Natural killer cell treated with Interleukin-12 subunit alpha and Interleukin-12 subunit beta and Interleukin-15 and Interleukin-18, amount 100 ng/mL, for 72 hours (primary cell): ENCODE measurements at regions not wholly inside any gene's neighbourhood (a gene's known extent, or its start where the extent isn't known, plus 50 kb on each side); places are given as distances from the start of the nearest gene placed in this dataset.

ENCODE experiments used
- ATAC-seq, 2 donors: fragments of 150-1000 bp; cut with Tn5 transposase in 1 of 2; sonication (Bioruptor Pico), chemical (Tn5 transposase) in 1 of 2; 2 replicates each; pipeline ENCODE4 v1.10.0; 2021
- DNase-seq: peaks from one replicate; pipeline ENCODE4 v3.0.0; 2022; ENCODE audit warnings: low spot score
- H3K27ac Mint-ChIP-seq, 2 donors: 1 replicate in 1 of 2; 2 replicates in 1 of 2; pipeline ENCODE4 v1.8.0; 2022; ENCODE audit warnings: mixed read lengths in 2 of 2, mild to moderate bottlenecking in 1 of 2, moderate library complexity in 1 of 2
- H3K27me3 Mint-ChIP-seq, 2 donors: 1 replicate in 1 of 2; 2 replicates in 1 of 2; pipeline ENCODE4 v1.8.0; 2022; ENCODE audit warnings: mixed read lengths in 2 of 2
- H3K36me3 Mint-ChIP-seq: one replicate; pipeline ENCODE4 v1.8.0; 2022; ENCODE audit warnings: mixed read lengths
- H3K4me1 Mint-ChIP-seq, 2 donors: 1 replicate in 1 of 2; 2 replicates in 1 of 2; pipeline ENCODE4 v1.8.0; 2022; ENCODE audit warnings: low read depth in 2 of 2, mixed read lengths in 2 of 2, mild to moderate bottlenecking in 1 of 2
- H3K4me3 Mint-ChIP-seq: one replicate; pipeline ENCODE4 v1.8.0; 2022; ENCODE audit warnings: mixed read lengths
- H3K9me3 Mint-ChIP-seq: 2 replicates; pipeline ENCODE4 v1.8.0; 2022; ENCODE audit warnings: mixed read lengths

DNA sequence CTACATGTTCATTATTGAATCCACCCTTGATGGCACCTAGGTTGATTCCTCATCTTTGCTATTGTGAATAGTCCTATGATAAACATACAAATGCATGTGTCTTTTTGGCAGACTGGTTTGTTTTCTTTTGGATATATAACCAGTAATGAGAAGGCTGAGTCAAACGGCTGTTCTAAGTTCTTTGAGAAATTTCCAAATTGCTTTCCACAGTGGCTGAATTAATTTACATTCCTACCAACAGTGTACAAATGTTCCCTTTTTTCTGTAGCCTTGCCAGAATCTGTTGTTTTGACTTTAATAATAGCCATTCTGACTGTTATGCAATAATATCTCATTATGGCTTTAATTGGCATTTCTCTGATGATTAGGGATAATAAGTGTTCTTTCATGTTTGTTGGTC is 184.9 kb downstream of the CASP12 start:
- H3K27me3 Mint-ChIP-seq, result no peaks in the 10 kb centered on the region
- H3K4me3 Mint-ChIP-seq, result no peak overlapping the region
- peaks cover 12 to 19% of the 10 kb centered on the region in 2 donors for H3K4me1 Mint-ChIP-seq
- H3K27ac Mint-ChIP-seq, result no peak overlapping the region
- H3K36me3 Mint-ChIP-seq, result peaks cover 10% of the 10 kb centered on the region
- H3K9me3 Mint-ChIP-seq, result peaks cover 3% of the 10 kb centered on the region
- ATAC-seq (no peak), DNase-seq (no peak)

DNA sequence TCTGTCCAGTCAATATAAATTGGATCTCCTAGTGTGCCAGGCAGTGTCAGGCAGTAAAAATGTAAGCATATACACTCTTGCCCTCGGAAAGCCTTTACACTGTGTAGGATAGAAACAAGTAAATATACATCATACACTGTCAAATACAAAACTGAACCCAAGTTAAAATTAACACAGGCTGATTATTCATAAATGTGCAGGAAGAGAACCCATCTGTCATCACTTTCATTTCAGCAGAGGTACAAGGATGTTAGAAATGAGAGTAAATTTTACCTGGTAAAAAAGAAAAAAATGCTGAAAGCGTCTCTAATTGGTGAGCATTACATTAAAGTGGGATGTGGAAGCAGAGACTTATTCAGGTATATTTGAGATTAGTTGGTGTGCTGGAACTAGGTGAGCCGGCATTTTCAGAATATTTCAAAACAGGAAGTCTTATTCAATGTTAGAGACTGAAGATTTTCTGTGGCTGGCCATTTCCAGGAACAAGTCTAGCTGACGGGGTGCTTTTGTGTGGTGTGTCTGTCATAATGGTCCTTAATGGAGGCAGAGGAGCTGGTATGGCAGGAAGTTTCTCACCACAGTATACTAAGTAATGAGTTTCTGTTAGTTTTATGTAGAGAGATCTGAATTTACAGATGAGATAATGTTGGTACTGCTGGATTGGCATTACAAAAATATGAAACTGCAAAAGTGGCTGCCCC is 192.6 kb downstream of the CASP12 start:
- peaks cover 3% of the 10 kb centered on the region for H3K9me3 Mint-ChIP-seq
- H3K4me3 Mint-ChIP-seq, result peak overlapping the region; percentile 81
- H3K4me1 Mint-ChIP-seq, result peaks cover 41 to 58% of the 10 kb centered on the region in 2 donors
- ATAC-seq, result peak; percentile 97 to 98
- peak; percentile 89 for DNase-seq
- H3K27ac Mint-ChIP-seq, result peak overlapping the region; percentile 97
- H3K36me3 Mint-ChIP-seq, result peaks cover 13% of the 10 kb centered on the region
- H3K27me3 Mint-ChIP-seq, result no peaks in the 10 kb centered on the region

DNA sequence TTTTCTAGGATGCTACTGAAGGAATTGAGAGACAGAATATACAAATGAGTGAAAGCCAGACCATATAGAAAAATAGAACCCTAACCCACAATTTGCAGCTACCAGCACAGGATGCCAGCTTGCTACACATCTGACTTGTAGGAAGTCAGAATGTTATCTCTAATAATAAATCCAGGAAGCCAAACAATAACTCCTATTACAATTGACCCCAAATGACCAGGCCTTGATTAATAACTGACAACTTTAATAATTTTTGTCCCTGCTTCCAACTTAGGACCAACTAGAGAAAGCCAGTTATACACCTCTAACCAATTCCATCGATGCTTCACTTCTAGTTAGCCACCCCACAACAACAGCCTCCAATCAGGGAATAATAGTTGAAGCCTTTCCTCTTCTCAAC is 193.4 kb downstream of the CASP12 start:
- peaks cover 40 to 58% of the 10 kb centered on the region in 2 donors for H3K4me1 Mint-ChIP-seq
- peaks cover 13% of the 10 kb centered on the region for H3K36me3 Mint-ChIP-seq
- H3K27ac Mint-ChIP-seq, result peak overlapping the region; percentile 97
- no peak for ATAC-seq
- H3K27me3 Mint-ChIP-seq, result no peaks in the 10 kb centered on the region
- no peak for DNase-seq
- H3K4me3 Mint-ChIP-seq, result peak overlapping the region; percentile 81
- peaks cover 3% of the 10 kb centered on the region for H3K9me3 Mint-ChIP-seq

DNA sequence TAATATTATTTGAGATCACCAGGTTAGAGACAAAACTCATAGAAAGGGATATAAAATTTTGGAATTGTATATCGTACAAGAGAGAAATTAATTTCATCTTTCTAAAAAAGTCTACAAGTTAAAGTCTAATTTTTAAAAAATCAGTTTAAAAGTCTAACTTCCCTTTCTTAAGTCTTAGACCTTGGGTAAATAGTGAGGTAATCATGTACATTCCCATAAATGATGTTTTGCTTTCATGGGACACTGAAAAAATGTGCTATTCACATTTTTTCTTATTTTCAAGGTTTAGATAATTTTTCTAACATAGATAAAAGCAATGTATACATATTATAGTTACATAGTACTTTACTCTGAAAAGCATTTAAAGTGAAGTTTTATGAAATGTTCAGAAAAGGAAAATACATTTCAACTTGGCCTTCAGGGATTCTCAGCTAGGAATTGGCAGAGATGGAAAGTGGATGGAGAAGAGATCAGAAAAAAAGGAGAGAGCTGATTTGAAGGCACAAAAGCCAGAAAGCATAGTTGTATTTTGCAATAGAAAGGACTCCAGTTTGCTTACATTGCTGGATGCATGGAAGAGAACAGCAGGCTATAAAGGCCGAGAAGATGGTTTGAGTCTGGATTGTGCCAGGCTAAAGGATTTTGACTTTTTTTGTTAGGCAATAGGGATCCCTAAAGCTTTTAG is 194.0 kb downstream of the CASP12 start:
- Mint-ChIP-seq H3K4me3 (peak overlapping the region; percentile 81), H3K9me3 (peaks cover 2% of the 10 kb centered on the region), H3K27me3 (no peaks in the 10 kb centered on the region), H3K4me1 (peaks cover 38 to 52% of the 10 kb centered on the region in 2 donors), H3K27ac (peak overlapping the region; percentile 97), H3K36me3 (peaks cover 11% of the 10 kb centered on the region)
- ATAC-seq (no peak), DNase-seq (no peak)

DNA sequence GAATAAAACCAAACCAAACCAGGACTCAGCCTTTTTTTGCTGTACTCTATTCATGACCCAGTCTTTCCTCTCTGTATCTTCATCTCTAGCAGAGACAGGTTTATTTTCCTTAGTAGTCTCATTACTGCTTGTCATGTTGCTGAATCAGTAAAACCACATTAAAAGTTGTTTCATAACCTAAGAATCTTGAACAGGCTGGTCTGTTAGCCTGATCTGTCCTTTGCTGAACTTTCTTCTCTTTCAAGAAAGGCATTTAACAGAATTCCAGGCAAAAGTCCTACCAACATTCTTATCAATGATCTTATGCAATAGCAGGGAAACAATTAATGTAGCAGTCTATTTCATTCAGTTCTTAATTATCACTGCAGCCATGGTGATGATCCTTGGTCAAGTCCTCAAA is 197.7 kb downstream of the CASP12 start:
- H3K4me3 Mint-ChIP-seq, result peak overlapping the region; percentile 32
- H3K4me1 Mint-ChIP-seq, result peaks cover 20 to 29% of the 10 kb centered on the region in 2 donors
- H3K27ac Mint-ChIP-seq, result peak overlapping the region in 1 of 2 donors; percentile 3
- no peaks in the 10 kb centered on the region for H3K9me3 Mint-ChIP-seq
- no peaks in the 10 kb centered on the region for H3K27me3 Mint-ChIP-seq
- ATAC-seq (no peak), DNase-seq (no peak)
- no peaks in the 10 kb centered on the region for H3K36me3 Mint-ChIP-seq

DNA sequence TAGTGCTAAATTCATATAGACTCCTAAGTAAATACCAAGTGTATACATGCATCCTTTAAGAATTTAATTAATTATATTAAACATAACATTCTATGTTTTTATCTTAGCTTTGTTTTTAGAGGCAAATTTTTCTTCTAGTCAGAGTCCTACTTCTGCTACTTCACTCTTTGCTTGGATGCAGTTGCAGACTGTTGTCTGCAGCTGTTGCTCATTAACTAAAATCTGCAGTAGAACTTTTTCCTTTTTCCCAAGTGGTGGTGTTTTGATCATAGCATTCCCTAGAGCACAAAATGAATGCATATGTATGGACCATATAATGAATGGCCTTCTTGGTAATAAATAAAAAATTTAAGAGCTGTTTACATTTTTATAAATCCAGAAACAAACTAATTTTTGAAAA is 198.3 kb downstream of the CASP12 start:
- H3K4me1 Mint-ChIP-seq, result peaks cover 15 to 23% of the 10 kb centered on the region in 2 donors
- no peak overlapping the region for H3K4me3 Mint-ChIP-seq
- no peaks in the 10 kb centered on the region for H3K9me3 Mint-ChIP-seq
- no peak for DNase-seq
- ATAC-seq, result no peak
- H3K27me3 Mint-ChIP-seq, result no peaks in the 10 kb centered on the region
- no peak overlapping the region for H3K27ac Mint-ChIP-seq
- H3K36me3 Mint-ChIP-seq, result no peaks in the 10 kb centered on the region

DNA sequence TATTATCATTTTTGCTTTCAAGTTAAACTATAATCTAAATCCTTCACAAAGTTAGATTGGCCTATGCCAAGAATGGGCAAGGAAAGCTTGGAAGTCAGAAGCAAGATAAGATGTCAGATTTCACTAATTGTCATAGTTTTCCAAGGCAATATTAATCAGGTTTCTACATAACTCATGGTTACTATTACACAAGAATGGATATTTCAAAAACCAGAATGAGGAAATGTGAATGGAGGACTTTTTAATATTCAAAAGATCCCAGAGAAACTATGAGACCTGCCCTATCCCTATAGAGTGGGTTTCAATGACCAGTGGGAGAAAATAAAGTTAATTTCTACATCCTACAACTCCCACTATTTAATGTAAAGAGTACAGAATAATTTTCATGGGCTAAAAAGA is 203.2 kb downstream of the CASP12 start:
- peaks cover 4% of the 10 kb centered on the region for H3K36me3 Mint-ChIP-seq
- ATAC-seq (no peak), DNase-seq (no peak)
- H3K4me3 Mint-ChIP-seq, result no peak overlapping the region
- H3K27me3 Mint-ChIP-seq, result no peaks in the 10 kb centered on the region
- peaks cover 0 to 11% of the 10 kb centered on the region in 2 donors for H3K4me1 Mint-ChIP-seq
- peak overlapping the region in 1 of 2 donors; percentile 38 for H3K27ac Mint-ChIP-seq
- peaks cover 3% of the 10 kb centered on the region for H3K9me3 Mint-ChIP-seq

DNA sequence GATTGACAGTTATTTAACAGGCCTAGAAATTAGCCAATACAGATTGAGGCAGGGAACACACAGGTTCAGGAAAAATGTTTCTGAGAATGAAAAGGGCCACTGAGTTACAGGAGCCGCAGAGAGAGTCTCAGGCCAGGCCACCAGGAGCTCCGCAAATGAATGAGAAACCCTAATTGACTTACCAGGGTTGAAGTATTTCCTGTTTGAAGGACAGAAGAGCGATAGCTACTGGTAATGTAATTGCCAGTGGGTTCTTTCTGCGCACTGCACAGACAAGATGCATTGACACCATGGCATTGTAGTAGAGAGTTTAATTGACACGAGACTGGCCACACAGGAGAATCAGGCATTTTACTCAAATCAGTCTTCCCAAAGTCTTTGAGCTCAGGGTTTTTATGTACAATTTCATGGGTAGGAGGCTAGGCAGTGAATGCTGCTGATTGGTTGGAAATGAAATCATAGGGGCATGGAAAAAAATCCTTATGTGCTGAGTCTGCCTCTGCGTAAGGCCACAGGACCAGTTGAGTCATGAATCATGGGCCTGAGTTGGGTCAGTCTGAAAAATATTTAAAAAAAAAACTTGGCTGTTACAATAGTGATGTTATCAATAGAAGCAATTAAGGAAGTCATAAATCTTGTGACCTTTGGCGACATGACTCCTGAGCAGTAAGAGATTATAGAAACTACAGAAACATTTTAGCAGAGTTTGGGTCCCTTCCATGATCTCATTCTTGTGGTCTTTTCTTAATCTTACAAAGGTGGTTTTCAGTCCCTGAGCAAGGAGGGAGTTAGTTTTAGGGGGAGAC is 203.8 kb downstream of the CASP12 start:
- DNase-seq (no peak), ATAC-seq (no peak)
- Mint-ChIP-seq H3K36me3 (peaks cover 4% of the 10 kb centered on the region), H3K9me3 (peaks cover 3% of the 10 kb centered on the region), H3K27ac (peak overlapping the region in 1 of 2 donors; percentile 38), H3K27me3 (no peaks in the 10 kb centered on the region), H3K4me1 (peaks cover 0 to 11% of the 10 kb centered on the region in 2 donors), H3K4me3 (no peak overlapping the region)

DNA sequence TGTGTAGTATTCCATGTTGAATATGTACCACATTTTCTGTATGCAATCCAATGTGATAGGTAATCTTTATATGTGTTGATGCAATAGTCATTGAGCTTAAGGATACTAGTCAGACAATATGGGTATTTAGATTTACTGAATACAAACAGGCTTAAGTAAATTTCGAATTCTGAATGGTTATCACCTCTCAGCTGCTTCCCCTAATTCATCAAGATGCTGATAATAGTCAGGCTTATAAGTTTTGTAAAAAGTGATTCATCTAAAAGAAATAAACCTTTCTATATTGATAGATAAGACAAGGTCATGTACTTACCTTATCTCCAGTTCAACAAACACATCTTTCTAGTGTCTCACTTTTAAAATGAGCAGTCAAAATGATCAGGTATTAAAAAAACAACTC is 205.5 kb downstream of the CASP12 start:
- peaks cover 4% of the 10 kb centered on the region for H3K36me3 Mint-ChIP-seq
- no peaks in the 10 kb centered on the region for H3K27me3 Mint-ChIP-seq
- peaks cover 3% of the 10 kb centered on the region for H3K9me3 Mint-ChIP-seq
- ATAC-seq, result no peak
- peaks cover 5 to 21% of the 10 kb centered on the region in 2 donors for H3K4me1 Mint-ChIP-seq
- peak overlapping the region in 1 of 2 donors; percentile 68 for H3K27ac Mint-ChIP-seq
- H3K4me3 Mint-ChIP-seq, result no peak overlapping the region
- no peak for DNase-seq

DNA sequence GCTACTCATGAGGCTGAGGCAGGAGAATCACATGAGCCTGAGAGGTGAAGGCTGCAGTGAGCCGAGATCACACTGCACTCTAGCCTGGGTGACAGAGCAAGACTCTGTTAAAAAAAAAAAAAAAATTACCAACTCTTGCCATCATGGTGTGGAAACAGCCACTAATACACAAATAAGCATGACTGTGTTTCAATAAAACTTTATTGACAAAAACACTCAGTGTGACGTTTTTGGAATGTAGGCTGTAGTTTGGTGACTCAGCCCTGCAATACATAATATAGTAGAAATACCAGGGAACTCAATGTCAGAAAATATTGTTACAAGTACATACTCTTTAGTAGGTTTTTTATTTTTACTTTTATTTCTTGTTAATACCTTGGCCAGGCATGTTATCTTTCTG is 207.1 kb downstream of the CASP12 start:
- peak overlapping the region in 1 of 2 donors; percentile 62 for H3K27ac Mint-ChIP-seq
- peaks cover 5 to 21% of the 10 kb centered on the region in 2 donors for H3K4me1 Mint-ChIP-seq
- ATAC-seq, result no peak
- H3K4me3 Mint-ChIP-seq, result no peak overlapping the region
- no peaks in the 10 kb centered on the region for H3K27me3 Mint-ChIP-seq
- DNase-seq, result no peak
- H3K9me3 Mint-ChIP-seq, result peaks cover 3% of the 10 kb centered on the region
- H3K36me3 Mint-ChIP-seq, result peaks cover 8% of the 10 kb centered on the region

DNA sequence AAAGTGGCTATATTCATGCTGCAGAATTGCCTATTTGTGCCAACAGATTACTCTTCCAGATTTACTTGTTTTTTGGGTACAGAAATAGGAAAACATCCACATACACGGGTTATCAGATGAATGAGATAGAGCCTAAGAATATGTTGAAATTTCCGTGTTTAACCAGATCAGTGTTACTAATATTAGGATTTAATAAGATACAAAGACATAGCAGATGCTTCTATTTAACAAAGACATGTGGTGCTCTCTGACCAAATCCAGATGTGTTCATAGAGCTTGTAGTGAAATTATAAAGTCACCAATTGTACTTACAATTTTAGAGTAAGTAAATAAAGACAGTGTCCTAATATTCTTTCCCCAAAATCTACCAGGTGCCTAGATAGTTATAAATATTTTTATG is 208.0 kb downstream of the CASP12 start:
- peaks cover 10% of the 10 kb centered on the region for H3K36me3 Mint-ChIP-seq
- H3K9me3 Mint-ChIP-seq, result peaks cover 3% of the 10 kb centered on the region
- H3K4me1 Mint-ChIP-seq, result peaks cover 7 to 21% of the 10 kb centered on the region in 2 donors
- DNase-seq (no peak), ATAC-seq (no peak)
- H3K27me3 Mint-ChIP-seq, result no peaks in the 10 kb centered on the region
- no peak overlapping the region for H3K27ac Mint-ChIP-seq
- H3K4me3 Mint-ChIP-seq, result no peak overlapping the region

DNA sequence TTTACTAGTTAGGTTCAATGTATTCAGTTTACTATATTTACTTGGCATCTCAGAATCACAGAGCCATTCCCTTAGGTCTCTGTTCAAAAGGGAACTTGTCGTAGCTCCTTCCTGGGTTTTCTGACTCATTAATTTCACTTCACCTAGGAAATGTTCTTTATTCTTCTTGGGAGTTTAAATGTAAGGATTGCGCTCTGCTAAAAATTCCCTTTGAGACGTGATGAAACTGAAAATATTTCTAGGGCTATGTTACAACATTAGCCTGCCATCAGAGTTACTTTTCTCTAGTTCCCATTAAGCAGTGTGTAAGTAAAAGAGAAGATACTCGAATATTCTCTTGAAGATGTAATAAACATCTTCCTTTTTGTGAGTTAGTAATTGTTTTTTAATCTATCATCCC is 209.5 kb downstream of the CASP12 start:
- H3K27ac Mint-ChIP-seq, result peak overlapping the region in 1 of 2 donors; percentile 16
- H3K9me3 Mint-ChIP-seq, result no peaks in the 10 kb centered on the region
- no peaks in the 10 kb centered on the region for H3K27me3 Mint-ChIP-seq
- H3K36me3 Mint-ChIP-seq, result peaks cover 13% of the 10 kb centered on the region
- DNase-seq (no peak), ATAC-seq (no peak)
- no peak overlapping the region for H3K4me3 Mint-ChIP-seq
- peaks cover 11 to 15% of the 10 kb centered on the region in 2 donors for H3K4me1 Mint-ChIP-seq

DNA sequence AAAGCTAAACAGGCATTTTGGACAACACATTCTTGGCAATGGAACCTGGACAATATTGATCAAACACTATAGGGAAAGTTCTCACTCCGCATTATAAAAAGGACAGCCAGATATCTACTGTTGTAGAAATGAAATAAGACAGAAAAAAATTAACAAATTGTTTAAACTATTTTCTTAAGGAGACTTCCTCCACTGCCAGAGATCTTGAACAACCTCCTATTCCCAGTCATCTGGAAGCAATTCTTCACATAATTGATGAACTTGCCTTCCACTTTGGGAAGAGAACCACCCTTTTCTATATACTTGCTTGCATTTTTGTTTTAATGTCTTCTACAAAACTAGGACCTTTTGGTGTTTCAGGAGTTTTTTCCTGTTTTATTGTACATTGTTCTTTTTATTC is 216.1 kb downstream of the CASP12 start:
- DNase-seq (no peak), ATAC-seq (no peak)
- Mint-ChIP-seq H3K27ac (no peak overlapping the region), H3K4me3 (no peak overlapping the region), H3K4me1 (peaks cover 8 to 15% of the 10 kb centered on the region in 2 donors), H3K9me3 (no peaks in the 10 kb centered on the region), H3K27me3 (no peaks in the 10 kb centered on the region), H3K36me3 (peaks cover 13% of the 10 kb centered on the region)

DNA sequence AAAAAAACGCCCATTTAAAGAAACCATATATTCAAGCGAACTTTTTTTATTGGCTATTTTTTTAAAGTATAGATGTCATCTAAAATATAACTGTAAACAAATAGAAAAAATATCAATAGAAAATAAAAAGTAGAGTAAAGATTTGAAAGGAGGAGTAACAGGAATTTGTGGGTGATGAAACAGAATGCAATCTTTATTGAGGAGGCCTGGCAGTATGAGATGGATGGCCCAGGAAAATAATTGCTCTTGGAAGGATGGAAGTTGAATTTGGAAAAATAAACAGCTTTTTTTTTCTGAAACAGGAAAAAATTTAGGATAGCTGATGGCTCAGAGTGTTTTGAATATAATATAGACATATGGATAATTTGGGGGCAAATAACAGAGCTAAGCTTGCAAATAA is 219.0 kb downstream of the CASP12 start:
- Mint-ChIP-seq H3K27me3 (no peaks in the 10 kb centered on the region), H3K9me3 (peaks cover 4% of the 10 kb centered on the region), H3K27ac (no peak overlapping the region), H3K36me3 (peaks cover 10% of the 10 kb centered on the region), H3K4me1 (peaks cover 14 to 17% of the 10 kb centered on the region in 2 donors), H3K4me3 (no peak overlapping the region)
- ATAC-seq (no peak), DNase-seq (no peak)
